Astrocyte (in vitro differentiated cells and primary cell): ENCODE measurements at regions not wholly inside any gene's neighbourhood (a gene's known extent, or its start where the extent isn't known, plus 50 kb on each side); places are given as distances from the start of the nearest gene placed in this dataset.

Experiments
- EZH2 ChIP-seq: IDR thresholded peaks from 2 replicates; pipeline ENCODE4 v1.6.1; 2012; ENCODE audit warnings: mild to moderate bottlenecking, low read length, inconsistent platforms; ENCODE audit not compliant: insufficient read depth
- TF ChIP-seq, protein P1 (sequence below): IDR thresholded peaks from 2 replicates; pipeline ENCODE4 v1.5.1; 2011; ENCODE audit warnings: low read depth, mild to moderate bottlenecking, inconsistent platforms, low read length, moderate library complexity; ENCODE audit not compliant: insufficient read depth

DNA sequence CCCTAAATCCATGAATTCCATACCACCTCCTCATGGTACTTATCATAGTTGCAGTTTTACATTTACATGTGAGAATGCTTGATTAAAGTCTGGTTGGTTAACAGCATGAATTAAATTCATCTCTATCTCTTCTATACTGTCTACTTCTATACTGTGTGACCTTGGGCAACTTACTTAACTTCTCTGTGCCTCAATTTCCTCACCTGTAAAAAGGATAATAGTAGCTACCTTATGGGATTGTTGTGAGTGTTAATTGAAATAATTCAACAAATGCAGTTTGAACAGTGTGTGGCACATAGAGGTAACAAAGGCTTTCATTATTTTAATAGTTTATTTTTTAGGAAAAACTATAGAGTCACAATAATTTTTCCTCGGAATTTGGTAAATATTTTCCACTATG is 231.3 kb downstream of the RRAGC start:
- TF ChIP-seq, protein P1, sequence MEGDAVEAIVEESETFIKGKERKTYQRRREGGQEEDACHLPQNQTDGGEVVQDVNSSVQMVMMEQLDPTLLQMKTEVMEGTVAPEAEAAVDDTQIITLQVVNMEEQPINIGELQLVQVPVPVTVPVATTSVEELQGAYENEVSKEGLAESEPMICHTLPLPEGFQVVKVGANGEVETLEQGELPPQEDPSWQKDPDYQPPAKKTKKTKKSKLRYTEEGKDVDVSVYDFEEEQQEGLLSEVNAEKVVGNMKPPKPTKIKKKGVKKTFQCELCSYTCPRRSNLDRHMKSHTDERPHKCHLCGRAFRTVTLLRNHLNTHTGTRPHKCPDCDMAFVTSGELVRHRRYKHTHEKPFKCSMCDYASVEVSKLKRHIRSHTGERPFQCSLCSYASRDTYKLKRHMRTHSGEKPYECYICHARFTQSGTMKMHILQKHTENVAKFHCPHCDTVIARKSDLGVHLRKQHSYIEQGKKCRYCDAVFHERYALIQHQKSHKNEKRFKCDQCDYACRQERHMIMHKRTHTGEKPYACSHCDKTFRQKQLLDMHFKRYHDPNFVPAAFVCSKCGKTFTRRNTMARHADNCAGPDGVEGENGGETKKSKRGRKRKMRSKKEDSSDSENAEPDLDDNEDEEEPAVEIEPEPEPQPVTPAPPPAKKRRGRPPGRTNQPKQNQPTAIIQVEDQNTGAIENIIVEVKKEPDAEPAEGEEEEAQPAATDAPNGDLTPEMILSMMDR, result no peak
- no peak for TF ChIP-seq EZH2
